HG03095 (cell line): ENCODE measurements at regions not wholly inside any gene's neighbourhood (a gene's known extent, or its start where the extent isn't known, plus 50 kb on each side); places are given as distances from the start of the nearest gene placed in this dataset.

Source experiments
- ATAC-seq: cut with Tn5 transposase; IDR thresholded peaks from one replicate; pipeline ENCODE4 v1.9.1; 2021; ENCODE audit warnings: moderate library complexity; ENCODE audit not compliant: unreplicated experiment

DNA sequence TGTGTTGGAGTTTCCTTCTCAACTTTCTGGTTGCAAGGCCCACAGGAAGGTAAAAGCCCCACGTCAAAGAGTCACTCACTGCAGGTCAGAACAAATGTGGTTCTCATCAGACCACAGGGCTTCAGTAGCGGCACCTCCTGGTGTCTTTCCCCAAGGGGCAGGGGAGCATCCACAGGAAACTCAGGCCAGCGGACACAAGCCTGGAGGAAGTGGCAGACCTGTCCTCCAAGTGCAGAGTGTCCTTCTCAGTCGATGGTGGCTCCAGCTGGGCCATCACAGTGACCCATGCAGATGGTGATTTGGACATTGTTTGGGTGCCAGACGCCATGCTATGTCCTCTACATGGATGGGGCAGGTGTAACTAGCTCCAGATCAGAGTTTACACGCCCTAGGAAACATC lies 84.9 kb downstream of the ACKR3 start:
- ATAC-seq, result no peak

GRCh38 chr2:236656166-236656565 lies 86.5 kb downstream of the ACKR3 start:
- no peak for ATAC-seq

DNA sequence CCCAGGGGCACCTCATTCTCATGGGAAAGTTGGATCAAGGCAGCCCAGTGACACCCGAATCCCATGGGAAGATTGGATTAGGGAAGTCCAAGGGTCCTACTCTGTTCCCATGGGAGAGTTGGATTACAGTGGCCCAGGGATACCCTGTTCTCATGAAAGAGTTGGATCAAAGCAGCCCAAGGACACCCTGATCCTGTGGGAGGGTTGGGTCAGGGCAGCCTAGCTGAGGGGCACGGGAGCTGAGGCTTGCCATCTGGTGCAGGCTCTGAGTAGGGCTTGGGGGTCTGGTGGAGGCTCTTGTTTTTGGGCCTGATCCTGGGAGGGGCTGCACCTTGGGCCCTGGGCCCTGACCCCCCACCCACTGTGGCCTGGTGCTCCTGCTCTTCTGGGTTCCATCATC lies 87.1 kb downstream of the ACKR3 start:
- ATAC-seq, result no peak

DNA sequence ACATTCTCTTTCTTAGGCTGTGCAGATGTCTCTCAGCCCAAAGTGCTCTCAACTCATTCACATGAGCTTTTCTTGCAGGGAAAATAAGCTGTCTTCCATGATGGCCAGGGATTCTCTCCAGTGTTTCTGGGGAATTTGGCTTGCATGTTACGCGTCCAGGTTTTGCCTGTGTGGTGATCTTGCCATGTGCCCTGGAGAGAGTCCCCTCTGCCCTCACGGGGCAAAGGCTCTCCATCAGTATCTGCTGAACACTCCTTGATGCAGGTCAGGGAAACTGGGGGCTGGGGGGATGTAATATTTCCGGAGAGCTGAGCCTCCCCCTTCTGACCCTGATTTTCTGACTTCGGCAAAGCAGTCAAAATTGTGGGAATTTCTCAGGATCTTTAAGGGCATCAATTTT lies 87.6 kb downstream of the ACKR3 start:
- ATAC-seq, result no peak

- ATAC-seq, result no peak
Measured at GRCh38 chr2:236657801-236658200, 88.2 kb downstream of the ACKR3 start.

DNA sequence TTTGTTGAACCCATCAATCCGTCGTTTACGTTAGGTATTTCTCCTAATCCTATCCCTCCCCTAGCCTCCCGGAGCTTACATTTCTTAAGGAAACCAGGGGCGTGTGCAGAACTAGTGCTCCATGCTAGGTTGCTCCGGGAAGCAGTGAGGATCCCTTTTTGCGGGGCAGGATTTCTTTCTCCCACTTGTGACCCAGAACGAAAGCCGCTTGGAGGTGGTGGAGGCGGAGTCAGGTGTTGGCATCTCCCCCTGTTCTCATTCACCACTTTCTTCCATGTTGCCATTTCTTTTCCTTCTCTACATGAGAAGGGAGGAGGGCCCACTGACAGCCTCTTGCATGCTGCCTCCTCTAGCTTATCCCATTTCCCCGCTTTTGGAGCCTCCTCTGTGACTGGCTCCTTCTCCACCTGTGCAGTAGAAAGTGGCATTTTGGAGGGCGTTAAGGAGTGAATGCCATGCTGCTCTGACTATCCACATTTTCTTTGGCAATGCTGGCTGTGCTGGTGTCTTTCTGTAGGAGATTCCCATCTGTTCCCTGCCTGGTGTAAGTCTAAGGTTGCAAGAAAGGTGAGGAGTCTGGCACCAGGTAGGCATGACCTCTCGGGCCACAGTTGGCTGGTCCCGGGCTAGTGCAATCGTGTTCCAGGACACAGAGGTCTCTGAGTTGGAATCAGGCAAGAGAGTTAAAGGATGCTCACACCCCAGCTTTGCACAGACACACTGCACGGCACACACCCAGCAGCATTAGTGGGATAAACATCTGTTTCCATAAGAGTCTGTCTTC lies 89.5 kb downstream of the ACKR3 start:
- ATAC-seq, result no peak

DNA sequence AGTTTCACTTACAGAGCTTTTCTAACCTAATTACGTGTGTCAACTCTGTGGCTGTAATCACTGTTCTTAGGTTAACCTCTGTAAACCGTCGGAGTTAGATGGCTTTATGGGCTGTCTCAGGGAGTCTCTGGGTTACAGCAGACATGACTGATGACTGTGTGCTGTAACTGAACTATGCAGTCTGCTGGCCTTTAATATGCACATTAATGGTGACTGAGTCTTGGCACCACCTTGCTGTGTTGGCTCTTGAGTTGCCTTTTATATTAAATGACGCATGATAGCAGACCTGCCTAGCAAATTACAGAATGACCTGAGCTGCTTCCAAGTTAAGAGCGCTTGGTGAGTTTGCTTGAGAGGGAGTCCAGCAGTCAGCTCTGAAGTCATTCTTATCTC lies 90.1 kb downstream of the ACKR3 start:
- no peak for ATAC-seq

DNA sequence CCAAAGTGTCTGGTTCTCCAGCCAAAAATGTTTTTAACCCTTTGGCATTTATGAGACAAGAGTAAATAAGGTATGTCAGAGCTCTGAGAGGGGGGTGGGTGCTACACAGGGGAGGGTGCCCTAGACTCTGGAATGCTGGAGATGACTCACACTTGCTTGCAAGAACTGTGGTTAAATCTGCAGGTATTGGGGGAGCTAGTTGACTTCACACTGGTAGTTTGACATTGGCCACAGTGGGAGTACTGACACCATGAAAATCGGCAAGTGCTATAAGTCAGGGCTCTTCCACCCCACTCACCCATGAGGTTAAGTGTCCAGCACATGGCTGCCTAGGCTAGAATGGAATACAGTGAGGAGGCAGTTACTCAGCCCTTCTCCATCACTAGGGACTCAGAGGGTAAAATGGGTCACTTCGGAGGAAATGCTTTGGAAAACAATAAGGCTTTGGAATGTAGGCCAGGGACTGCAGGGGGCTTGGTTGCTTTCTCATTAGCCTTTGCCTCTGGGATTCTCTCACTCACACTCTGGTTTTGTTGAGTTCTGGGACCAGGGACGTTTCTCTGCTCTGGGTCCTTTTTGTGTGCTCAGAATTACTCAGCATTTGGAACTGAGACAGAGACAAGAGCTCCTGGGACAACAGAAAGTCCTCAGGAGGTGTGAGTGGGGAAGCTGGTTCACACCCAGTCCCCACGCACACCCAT lies 91.6 kb downstream of the ACKR3 start:
- no peak for ATAC-seq

DNA sequence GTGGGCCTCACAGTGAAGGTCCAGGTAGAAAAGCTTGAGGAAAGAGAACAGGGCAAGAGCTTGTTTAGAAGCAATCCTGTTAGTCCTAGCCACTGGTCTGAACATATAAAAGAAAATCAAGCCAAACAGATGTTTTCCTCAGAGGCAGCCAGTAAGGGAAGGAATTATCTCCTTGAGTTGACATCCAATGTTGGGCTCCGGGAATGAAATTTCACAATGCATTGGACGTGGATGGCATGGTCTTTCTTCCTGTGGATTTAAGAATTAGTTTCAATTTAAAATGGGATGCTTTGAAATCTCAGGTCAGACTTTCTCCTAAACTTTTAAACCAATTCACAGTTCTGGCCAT lies 92.1 kb downstream of the ACKR3 start:
- no peak for ATAC-seq

- no peak for ATAC-seq
Measured at GRCh38 chr2:236662231-236663185, 92.9 kb downstream of the ACKR3 start.

GRCh38 chr2:236663287-236664101 lies 93.9 kb downstream of the ACKR3 start:
- no peak for ATAC-seq

DNA sequence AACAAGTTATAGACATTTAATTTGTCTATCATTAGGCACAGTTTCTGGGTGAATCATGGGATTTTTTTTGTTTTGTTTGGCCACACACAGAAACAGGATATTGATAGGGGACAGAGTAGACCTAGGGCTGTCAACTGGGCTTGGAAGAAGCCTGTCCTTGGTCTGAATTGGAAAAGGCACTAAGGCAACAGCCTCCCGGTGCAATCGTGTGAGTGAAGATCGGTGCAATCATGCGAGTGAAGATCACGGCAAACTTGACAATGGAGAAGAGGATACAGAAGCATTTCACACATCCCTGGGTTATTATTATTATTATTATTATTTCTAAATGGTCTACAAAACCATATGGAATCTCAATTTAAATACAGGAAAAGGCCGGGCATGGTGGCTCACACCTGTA lies 94.5 kb downstream of the ACKR3 start:
- ATAC-seq, result no peak

- no peak for ATAC-seq
Measured at GRCh38 chr2:236665101-236665500, 95.5 kb downstream of the ACKR3 start.

DNA sequence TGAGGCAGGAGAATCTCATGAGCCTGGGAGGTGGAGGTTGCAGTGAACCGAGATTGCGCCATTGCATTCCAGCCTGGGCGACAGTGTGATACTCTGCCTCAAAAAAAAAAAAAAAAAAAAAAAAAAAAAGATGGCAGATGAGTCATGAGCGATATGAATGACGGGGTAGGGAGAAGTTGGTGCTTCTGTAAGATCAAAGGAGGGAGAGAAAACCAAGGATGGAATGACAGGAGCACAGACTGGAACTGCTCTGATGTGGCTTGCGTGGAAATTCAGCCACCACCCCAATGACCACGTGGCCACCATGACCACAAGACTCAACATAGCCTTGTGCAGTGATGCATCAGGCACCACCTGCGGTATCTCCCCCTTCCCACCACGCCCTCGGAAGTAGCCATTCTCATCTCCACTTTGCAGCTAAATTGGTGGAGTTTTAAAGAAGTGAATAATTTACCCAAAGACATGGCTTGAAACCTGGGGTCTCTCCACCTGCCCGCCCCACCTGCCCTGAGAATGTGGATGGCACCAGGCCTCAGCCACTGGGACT lies 96.0 kb downstream of the ACKR3 start:
- no peak for ATAC-seq

- no peak for ATAC-seq
Measured at GRCh38 chr2:236666646-236667204, 97.1 kb downstream of the ACKR3 start.

DNA sequence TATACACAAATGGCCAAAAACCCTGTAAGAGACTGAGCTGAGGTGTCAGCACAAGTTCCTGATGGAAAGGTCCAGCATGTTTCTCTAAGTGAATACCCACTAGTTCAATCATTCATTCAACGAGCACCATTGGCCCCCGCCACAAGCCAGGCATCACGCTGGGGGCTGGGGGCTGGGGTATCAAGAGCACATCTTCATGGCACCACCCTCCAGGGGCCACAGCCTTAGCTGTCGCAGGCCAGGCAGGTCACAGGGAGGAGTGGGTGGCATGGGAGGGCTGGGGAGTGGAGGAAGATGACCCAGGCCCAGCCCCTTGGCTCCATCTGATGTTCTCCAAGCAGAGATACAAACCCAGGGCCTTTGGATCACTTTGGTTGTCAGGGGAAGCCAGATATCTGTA lies 97.9 kb downstream of the ACKR3 start:
- ATAC-seq, result no peak

DNA sequence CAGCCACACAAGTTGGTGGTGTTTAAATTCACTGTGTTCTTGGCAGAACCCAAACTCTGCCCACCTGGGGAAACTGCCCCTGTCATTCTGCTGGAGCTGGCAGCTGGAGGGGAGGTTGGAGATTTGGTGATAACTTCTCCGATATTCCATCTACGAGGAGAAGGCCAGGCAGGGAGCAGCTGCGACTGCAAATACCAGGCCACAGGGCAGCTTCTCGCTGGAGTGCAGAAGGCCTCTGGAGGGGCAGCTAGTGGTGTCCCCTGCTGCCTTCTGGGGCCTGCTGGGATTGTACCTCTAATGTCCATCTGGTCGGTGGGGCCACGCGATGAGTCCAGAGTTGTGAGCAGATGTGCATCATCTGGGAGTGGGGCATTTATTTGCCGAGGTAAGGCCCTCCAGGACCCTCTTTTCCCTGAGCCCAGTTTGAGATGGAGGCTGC lies 98.9 kb downstream of the ACKR3 start:
- no peak for ATAC-seq

DNA sequence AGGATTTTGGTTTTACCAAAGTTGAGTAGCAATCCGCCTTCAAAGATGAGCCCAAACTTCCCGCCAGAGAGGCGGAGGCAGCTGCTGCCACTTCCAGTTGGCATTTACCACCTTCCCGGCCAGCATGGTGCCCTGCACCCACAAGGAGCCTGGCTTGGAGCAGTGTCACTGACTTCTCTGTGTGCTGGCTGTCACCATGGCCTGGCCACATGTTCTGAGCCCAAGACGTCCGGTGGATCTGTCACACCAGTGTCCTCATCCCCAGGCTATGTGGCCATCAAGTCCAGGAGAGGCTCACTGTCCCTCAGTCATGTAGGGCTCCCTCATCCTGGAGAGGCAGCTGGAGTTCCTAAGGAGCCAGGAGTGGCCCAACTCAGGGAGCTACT lies 100.6 kb downstream of the ACKR3 start:
- no peak for ATAC-seq

GRCh38 chr2:236671896-236672562 lies 102.4 kb downstream of the ACKR3 start:
- no peak for ATAC-seq

DNA sequence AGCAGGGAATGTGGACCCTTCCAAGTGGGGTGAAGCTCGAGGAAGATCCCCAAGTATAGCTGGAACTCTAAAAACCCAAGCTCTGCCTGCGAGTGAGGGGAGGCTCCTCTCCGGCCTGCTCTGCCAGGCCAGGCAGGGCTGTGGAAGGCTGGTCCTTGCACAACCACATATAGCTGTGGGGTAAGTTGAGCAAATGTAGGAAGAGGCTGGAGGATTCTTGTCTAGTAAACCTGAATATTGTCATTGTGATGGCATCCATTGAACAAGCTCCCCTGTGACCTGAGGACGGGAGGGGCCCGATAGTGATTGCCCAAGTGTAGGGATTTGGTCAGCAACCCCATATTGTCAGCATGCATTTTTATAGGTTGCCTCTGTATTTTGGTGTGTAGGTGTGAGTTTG lies 103.0 kb downstream of the ACKR3 start:
- no peak for ATAC-seq
